Smooth muscle cell (in vitro differentiated cells): ENCODE measurements at regions not wholly inside any gene's neighbourhood (a gene's known extent, or its start where the extent isn't known, plus 50 kb on each side); places are given as distances from the start of the nearest gene placed in this dataset.

ENCODE experiments used
- DNase-seq: peaks from one replicate; lab custom pipeline; 2025; ENCODE audit not compliant: unreplicated experiment; lab: John Stamatoyannopoulos, UW
- H2AFZ ChIP-seq: fragments of 200-600 bp; sonication (generic); 2 replicates; pipeline ENCODE4 v1.6.0; 2016; ENCODE audit warnings: antibody characterized with exemption, low read depth, mild to moderate bottlenecking
- H3F3A ChIP-seq: fragments of 200-600 bp; sonication (generic); 2 replicates; pipeline ENCODE4 v1.6.0; 2017; ENCODE audit warnings: antibody characterized with exemption, low read depth
- H3K27ac ChIP-seq: fragments of 200-600 bp; sonication (generic); 2 replicates; pipeline ENCODE4 v1.5.1; 2016; ENCODE audit warnings: low read depth, mild to moderate bottlenecking
- H3K27me3 ChIP-seq: fragments of 200-600 bp; sonication (generic); 2 replicates; pipeline ENCODE4 v1.6.1; 2016; ENCODE audit warnings: low read depth, mild to moderate bottlenecking
- H3K36me3 ChIP-seq: fragments of 200-600 bp; sonication (generic); 2 replicates; pipeline ENCODE4 v1.5.1; 2016; ENCODE audit warnings: low read depth
- H3K4me1 ChIP-seq: fragments of 200-600 bp; sonication (generic); 2 replicates; pipeline ENCODE4 v1.5.1; 2016; ENCODE audit warnings: low read depth
- H3K4me2 ChIP-seq: fragments of 200-600 bp; sonication (generic); 2 replicates; pipeline ENCODE4 v1.6.0; 2016; ENCODE audit warnings: mild to moderate bottlenecking
- H3K4me3 ChIP-seq: fragments of 200-600 bp; sonication (generic); 2 replicates; pipeline ENCODE4 v1.5.1; 2016; ENCODE audit warnings: mild to moderate bottlenecking
- H3K79me2 ChIP-seq: fragments of 200-600 bp; sonication (generic); 2 replicates; pipeline ENCODE4 v1.6.0; 2016; ENCODE audit warnings: low read depth, mild to moderate bottlenecking
- H3K9ac ChIP-seq: fragments of 200-600 bp; sonication (generic); 2 replicates; pipeline ENCODE4 v1.6.0; 2016; ENCODE audit warnings: low read depth
- H3K9me3 ChIP-seq: fragments of 200-600 bp; sonication (generic); replicated peaks from 2 replicates; pipeline ENCODE4 v1.5.1; 2016; ENCODE audit warnings: low read depth
- H4K20me1 ChIP-seq: fragments of 200-600 bp; sonication (generic); 2 replicates; pipeline ENCODE4 v1.6.0; 2016; ENCODE audit warnings: low read depth
- CTCF ChIP-seq: fragments of 200-600 bp; sonication (generic); IDR thresholded peaks from 2 replicates; pipeline ENCODE4 v1.5.1; 2017; ENCODE audit warnings: borderline replicate concordance, mild to moderate bottlenecking, antibody characterized with exemption; ENCODE audit not compliant: insufficient read depth, poor library complexity, severe bottlenecking
- WGBS: methylation state at CpG from one replicate; pipeline ENCODE4 v1.1.7; 2016; ENCODE audit warnings: low lambda C conversion rate; 5-methylcytosine and 5-hydroxymethylcytosine counted together

DNA sequence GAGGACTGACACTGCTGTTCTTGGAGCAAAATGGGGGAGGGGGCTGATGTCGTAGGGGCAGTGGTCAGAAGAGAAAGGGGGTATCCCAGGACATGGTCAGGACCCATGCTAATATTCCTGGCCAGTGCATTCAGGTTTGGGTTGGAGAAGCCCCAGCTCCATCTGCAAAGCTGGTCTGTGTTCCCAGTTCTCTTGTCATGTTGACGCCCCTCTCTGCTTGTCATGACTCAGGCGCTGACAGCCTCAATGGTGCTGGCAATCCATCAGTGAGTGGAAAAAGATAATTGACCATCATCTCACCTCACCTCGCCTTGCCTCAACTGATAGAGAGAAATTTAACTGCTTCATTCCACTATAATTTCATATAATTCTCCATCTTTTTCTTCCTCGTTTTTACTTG is 283.1 kb upstream of the CADM1 start:
- Histone ChIP-seq H3K27ac (no peak overlapping the region), H3K9me3 (no peaks in the 10 kb centered on the region), H3F3A (no peaks in the 10 kb centered on the region), H4K20me1 (no peaks in the 10 kb centered on the region), H3K4me3 (no peak overlapping the region), H3K36me3 (no peaks in the 10 kb centered on the region), H3K27me3 (peaks cover 8% of the 10 kb centered on the region), H2AFZ (no peak overlapping the region), H3K4me1 (no peaks in the 10 kb centered on the region), H3K4me2 (no peak overlapping the region), H3K79me2 (no peaks in the 10 kb centered on the region), H3K9ac (no peak overlapping the region)
- WGBS: 84% methylated on average over 5 of the region's 5 CpGs
- no peak for DNase-seq
- no peak for TF ChIP-seq CTCF

DNA sequence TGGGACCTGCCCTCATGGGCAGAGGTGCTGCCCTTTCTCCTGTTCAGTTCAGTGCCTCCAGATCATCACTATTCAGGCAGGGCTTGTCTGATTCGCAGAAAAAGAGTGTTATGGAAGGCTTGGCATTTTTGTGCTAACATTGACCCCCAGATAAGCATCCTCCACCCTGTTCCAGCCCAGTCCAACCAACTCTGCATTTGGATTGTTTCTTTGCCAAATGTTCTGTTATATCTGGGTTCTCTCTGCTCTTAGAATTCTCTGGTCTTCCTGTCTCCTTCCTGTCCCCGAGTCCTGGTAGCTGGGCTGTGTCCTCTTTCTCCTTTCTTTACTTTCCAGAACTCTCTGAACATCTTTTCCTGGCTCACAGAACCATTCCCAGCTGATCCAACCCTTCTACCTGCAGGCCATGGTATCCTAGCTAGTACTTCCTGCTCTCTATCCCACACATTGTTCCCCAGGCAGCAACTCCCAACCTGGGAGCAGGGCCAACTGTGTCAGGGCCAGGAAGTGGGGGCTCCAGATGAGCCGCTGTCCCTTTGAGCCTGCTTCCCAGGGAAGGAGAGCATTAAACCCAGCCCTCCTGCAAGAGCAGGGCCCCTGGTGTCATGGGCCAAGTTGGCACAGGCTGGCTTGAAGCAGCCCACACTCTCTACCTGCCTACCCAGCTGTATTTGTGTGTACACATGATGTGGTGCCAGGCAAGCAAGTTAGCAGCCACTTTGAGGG is 280.7 kb upstream of the CADM1 start:
- WGBS: 80% methylated on average over 3 of the region's 3 CpGs

GRCh38 chr11:115780646-115781362 is 276.6 kb upstream of the CADM1 start:
- no peak overlapping the region for H3K27ac ChIP-seq
- WGBS: 69% methylated on average over 9 of the region's 9 CpGs

More for the DNA sequence above, 280.7 kb upstream of the CADM1 start:
- no peak for TF ChIP-seq CTCF
- H3K4me2 ChIP-seq: no peak overlapping the region
- H3K9me3 ChIP-seq: no peaks in the 10 kb centered on the region
- no peak overlapping the region for H2AFZ ChIP-seq
- H3K4me1 ChIP-seq: no peaks in the 10 kb centered on the region
- no peak for DNase-seq
- H3K4me3 ChIP-seq: no peak overlapping the region
- H3F3A ChIP-seq: peaks cover 2% of the 10 kb centered on the region
- no peaks in the 10 kb centered on the region for H3K36me3 ChIP-seq
- H3K9ac ChIP-seq: no peak overlapping the region
- no peak overlapping the region for H3K27ac ChIP-seq
- H4K20me1 ChIP-seq: no peaks in the 10 kb centered on the region
- H3K79me2 ChIP-seq: no peaks in the 10 kb centered on the region
- peaks cover 8% of the 10 kb centered on the region for H3K27me3 ChIP-seq

More at GRCh38 chr11:115780646-115781362, 276.6 kb upstream of the CADM1 start:
- Histone ChIP-seq H4K20me1 (no peaks in the 10 kb centered on the region), H3K9me3 (no peaks in the 10 kb centered on the region), H3K79me2 (no peaks in the 10 kb centered on the region), H3K4me2 (peak overlapping the region; percentile 25), H3K4me1 (peaks cover 17% of the 10 kb centered on the region), H3K27me3 (peaks cover 2% of the 10 kb centered on the region), H3F3A (peaks cover 19% of the 10 kb centered on the region), H3K9ac (no peak overlapping the region), H3K36me3 (no peaks in the 10 kb centered on the region), H3K4me3 (no peak overlapping the region), H2AFZ (no peak overlapping the region)
- DNase-seq: no peak
- no peak for TF ChIP-seq CTCF
